ENCODE measurements at regions not wholly inside any gene's neighbourhood (a gene's known extent, or its start where the extent isn't known, plus 50 kb on each side); places are given as distances from the start of the nearest gene placed in this dataset.

- TF ChIP-seq CTCF (IDR thresholded peaks at IDR 0.05) (no peak), POLR2A (IDR thresholded peaks at IDR 0.05) (no peak)
Observed at GRCh38 chr3:6066397-6066796, 794.5 kb upstream of the GRM7 start.

Measured in Peyer's patch (tissue), 4 donors.